Right forelimb (tissue), 1 donor: ENCODE measurements at regions not wholly inside any gene's neighbourhood (a gene's known extent, or its start where the extent isn't known, plus 50 kb on each side); places are given as distances from the start of the nearest gene placed in this dataset.
"Not testable (repeated sequence)": the region's sequence is repeated elsewhere in the genome, so short reads cannot be mapped to it uniquely, and the experiment has no call there.

Experiments used
- DNase-seq: peaks from one replicate; pipeline ENCODE4 v3.0.0-alpha.2; 2018

DNA sequence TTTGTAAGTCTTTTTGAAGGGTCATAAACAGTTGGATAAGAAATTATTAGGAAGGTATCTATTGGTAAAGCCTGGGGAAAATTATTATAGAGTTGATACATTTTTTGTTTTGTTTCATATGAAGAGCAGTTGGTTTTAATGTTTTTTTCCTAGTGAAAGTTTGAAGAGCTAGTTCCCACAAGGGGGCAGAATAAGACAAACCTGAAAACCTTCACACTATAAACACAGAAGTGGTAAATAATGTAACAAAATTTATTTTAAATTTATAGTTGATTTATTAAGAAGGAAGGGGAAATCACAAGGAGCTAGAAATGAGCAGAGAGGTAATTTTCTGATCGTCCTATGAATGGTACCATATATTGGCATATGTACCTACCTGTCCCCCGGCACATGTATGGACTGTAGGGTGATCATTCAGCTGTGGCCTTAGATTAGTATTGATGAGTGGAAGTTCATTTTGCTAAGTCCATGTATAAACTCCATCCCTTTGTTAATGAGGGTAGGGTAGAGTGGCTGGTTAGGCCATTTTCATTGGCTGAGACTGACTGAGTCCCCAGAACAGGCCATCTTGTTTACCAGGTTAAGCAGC lies 116.3 kb downstream of the TANC2 start:
- no peak for DNase-seq

DNA sequence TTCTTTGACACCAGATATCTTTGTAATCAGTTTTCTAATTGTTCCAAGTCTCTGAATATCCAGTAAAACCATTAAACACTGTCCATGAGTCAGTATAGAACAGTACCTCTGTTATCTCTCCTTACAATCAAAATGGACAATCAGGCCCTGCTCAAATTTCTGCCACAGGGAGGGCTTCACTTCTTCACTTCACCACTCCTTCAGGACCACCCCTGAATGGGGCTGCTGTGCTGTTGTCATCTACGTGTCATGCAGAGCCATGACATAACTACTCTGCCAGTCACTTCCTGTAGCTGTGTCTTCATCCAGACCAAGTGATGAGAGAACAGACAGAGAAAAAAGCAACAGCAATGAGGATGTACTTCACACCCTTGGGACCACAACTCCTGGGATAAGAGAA lies 116.9 kb downstream of the TANC2 start:
- DNase-seq: no peak

DNA sequence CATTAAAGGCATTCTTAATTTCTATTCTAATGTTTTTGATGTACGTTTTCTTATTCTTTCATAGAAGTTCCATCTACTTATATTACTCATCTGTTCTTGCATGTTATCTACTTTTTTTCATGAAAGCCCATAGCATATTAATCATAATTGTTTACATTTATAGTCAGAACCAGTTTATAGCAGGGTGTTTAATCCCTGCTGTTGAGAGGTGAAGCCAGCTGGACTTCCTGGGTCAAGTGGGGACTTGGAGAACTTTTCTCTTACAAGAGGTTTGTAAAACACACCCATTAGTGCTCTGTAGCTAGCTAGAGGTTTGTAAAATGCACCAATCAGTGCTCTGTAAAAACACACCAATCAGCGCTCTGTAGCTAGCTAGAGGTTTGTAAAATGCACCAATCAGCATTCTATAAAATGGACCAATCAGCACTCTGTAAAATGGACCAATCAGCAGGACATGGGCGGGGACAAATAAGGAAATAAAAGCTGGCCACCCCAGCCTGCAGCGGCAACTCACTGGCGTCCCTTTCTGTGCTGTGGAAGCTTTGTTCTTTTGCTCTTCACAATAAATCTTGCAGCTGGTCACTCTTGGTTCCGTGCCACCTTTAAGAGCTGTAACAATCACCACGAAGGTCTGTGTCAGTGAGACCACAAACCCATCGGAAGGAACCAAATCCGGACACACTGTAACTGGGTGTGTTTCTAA lies 120.6 kb downstream of the TANC2 start:
- no peak for DNase-seq

DNA sequence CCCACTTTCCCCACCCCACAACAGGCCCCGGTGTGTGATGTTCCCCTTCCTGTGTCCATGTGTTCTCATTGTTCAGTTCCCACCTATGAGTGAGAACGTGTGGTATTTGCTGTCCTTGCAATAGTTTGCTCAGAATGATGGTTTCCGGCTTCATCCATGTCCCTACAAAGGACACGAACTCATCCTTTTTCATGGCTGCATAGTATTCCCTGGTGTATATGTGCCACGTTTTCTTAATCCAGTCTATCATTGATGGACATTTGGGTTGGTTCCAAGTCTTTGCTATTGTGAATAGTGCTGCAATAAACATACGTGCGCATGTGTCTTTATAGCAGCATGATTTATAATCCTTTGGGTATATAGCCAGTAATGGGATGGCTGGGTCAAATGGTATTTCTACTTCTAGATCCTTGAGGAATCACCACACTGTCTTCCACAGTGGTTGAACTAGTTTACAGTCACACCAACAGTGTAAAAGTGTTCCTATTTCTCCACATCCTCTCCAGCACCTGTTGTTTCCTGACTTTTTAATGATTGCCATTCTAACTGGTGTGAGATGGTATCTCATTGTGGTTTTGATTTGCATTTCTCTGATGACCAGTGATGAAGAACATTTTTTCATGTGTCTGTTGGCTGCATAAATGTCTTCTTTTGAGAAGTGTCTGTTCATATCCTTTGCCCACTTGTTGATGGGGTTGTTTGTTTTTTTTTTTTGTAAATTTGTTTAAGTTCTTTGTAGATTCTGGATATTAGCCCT lies 124.5 kb downstream of the TANC2 start:
- not testable (repeated sequence) for DNase-seq

DNA sequence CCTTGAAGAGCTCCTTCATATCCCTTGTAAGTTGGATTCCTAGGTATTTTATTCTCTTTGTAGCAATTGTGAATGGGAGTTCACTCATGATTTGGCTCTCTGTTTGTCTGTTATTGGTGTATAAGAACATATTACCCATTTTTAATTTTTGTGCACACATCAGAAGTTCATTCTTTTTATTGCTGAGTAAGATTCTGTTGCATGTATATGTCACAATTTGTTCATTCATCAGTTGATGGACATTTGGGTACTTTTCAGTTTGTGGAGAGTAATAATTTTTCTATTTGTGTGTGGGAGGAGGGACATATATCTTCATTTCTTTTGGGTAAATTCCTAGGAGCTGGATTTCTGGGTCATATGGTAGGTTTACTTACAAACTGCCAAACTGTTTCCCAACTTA lies 125.9 kb downstream of the TANC2 start:
- not testable (repeated sequence) for DNase-seq

DNA sequence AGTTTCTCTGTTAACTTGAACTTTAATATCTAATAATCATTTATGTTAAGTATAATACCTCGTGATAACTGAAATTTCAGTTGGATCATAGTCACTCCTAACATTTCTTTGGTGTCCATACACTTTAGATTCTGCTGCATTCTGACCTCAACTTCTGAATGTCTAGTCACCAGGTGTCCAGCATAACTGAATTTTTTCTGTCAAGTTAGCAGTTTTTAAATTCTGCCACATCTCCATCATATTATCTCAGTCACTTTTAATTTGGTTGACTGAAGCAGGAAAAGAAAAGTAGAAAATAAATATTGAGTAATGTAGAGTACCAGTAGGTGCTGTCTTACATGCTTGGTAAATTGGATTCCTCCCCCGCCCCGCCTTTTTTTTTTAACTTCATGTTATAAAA lies 128.6 kb downstream of the TANC2 start:
- no peak for DNase-seq

DNA sequence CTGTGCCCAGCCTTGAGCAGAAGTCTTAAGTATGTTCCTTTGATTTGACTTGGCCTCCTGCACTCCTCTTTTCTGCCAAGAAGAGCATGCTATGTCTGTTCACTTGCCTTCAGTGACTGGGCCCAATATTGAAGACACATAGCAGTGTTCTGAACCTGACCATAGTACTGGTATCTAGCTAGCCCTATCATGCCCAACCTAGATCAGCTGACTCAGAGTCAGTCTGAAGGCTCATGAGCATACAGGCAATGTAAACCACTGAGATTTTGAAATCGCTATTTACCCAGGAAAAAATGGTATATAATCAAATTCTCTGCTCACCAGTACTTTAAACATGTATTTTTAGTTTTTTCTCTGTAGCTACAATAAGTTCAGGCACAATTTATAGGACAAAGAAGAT lies 129.4 kb downstream of the TANC2 start:
- DNase-seq: no peak

DNA sequence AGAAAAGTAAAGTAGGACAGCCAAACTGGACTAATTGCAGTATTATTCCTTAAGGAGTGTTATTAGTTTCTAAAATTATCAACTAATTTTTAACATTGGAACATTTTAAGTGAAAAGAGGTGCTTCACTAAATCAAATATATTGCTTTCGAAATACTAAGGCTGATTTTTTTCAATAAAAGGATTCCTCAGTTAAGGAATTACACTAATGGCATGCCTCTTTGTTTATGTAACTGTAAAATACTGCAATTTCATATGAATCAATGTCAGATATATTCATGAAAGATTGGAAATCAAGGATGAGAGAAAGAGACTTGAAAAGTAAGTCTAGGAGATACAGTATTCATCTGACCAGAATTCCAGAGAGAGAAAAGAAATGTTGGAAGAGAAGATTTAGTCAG lies 129.8 kb downstream of the TANC2 start:
- no peak for DNase-seq

DNA sequence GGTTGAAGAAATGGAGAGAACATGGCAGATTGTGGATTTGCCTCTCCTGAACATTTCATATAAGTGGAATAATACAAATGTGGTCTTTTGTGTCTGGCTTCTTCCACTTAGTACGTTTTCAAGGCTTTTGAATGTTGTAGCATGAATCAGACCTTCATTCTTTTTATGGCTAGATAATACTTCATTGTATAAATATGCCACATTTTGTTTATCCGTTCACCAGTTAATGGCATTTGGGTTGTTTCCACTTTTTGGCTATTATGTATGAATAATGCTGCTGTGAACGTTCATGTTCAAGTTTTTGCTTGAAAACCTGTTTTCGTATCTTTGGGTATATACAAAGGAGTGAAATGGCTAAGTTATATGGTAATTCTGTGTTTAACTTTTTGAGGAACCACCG lies 130.4 kb downstream of the TANC2 start:
- no peak for DNase-seq

DNA sequence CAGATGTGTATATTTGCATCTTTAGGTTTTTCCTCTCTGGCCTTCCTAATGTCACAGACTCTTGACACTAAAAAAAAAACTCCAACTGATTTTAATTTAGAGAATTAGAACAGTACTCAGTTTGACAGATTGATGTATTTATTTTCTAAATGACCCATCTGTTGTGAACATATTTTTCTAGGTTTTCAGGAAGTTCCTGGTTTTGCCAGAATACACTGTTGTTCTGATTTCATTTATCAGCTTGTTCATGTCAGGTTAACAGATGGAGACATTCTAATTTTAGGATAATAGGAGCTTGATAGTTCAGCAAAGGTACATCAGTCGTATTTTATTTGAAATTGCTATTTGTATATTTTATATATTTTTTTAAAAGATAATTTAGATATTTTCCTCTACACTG lies 133.4 kb downstream of the TANC2 start:
- DNase-seq: no peak

DNA sequence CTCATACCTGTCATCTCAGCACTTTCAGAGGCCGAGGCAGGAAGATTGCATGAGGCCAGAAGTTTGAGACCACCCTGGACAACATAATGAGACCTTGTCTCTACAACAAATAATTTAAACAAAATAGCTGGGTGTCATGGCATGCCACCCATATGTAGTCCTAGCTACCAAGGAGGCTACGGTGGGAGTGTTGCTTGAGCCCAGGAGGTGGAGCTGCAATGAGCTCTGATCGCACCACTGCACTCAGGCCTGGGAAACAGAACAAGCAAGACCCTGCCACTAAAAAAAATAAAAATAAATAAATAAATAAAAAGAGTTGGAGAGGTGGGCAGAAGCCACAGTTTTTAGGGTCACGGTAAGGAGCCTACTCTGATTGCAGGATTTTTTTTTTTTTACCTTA lies 136.0 kb downstream of the TANC2 start:
- no peak for DNase-seq

DNA sequence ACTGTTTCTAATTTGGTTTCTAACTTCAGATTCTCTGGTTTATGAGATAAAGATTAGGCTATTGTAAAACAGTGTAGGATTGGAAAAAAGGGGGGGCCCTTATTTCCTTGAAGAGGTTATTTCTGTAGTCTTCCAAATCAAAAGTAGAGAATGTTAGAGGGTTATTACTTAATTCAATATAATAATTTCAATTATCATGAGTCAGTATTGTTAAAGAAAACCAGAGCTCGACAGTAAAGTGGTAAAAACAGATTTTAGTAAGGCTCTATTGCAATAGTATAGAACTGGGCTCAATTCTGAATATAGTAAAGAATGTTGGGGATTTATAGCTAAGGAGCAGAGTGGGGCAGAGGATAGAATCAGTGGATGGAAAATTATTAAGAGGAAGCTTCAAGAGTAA lies 140.0 kb downstream of the TANC2 start:
- no peak for DNase-seq

DNA sequence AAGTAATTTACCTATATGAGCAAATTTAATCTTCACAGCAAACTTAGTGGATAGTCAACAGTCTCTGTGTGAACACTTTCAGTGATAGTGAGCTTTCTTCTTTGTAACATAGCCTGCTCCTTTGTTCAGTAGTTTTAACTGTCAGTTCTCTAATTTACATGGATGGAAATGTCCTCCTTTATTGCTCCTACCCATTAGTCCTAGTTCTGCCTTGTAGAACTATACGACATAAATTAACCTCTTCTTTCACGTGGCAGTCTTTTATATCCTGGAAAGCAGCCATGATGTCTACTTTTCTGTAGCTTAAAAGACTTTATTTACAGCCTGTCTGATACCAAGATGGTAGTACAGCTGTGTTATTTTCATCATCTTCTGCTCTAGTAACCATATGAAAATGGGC lies 143.6 kb downstream of the TANC2 start:
- no peak for DNase-seq

DNA sequence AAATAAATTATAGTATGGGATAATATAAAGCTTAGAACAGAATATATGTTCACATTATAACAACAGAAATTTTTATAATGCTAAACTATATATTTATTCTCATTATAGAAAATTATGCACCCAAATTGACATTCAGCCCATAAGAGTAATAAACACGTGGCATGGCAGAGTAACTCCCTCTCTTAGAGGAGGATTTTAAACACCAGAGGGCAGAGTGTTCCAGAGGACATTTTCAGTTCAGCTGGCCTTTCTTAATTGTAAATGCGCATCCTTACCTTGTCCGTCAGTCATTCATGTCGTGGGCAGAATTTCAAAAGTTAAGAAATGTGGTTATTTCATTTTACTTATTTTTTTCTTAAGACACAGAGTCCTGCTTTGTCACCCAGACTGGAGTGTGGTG lies 147.1 kb downstream of the TANC2 start:
- DNase-seq: no peak

DNA sequence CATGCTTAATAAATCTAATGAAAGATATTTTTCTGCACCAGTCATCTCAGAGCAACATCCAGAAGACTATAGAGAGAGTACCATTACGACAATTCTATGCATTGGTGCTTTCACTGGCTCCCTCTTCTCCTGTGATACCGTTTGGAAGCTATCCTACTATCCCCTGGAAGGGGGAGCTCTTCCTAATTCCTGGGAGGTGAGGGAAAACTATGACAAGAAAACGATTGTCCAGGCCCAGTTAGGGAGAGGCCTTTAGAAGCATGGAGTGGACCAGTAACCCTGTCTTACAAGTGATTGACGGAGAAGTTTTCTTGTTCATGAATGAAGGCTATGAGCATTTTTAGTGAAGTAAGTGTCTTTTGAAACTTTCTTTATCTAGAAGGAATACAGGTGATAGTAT lies 150.2 kb downstream of the TANC2 start:
- no peak for DNase-seq

DNA sequence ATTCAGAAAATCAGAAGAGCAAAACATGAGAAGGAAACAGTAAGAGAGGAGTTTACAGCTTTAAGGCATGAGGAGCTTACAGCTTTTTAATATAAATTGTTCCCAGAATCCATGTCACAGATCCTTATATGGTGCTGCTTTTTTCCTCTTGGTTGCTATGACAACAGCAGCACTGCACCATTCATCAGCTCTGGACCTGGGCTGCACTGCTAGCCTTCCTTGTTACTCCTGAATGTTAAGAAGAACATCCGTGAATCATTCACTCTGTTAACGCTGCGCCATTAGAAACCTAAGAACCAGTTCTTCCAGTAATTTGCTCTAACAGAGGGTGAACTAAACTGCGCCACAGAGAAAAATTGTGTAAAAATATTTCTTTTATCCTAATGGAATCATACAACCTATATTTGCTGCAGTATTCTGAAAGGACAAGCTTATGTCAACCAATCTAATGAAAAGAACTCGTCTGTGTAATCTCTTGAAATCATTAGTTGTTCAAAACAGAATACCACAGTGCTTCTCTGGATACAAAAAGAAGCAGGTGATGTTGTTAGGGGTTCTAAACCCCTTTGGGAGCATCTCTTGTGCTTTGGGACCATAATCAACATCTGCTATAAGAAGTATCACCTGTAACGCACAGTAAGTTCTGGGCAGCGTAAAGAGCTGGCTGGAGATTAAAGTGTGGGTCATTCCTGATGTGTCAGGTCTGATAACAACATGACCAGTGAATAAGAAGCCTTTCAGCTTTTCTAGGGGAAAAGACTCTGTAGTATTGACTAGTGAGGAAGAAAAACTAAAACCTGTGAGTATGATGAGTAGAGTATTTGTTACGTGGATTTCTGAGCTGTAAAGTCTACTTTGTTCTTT lies 151.2 kb downstream of the TANC2 start:
- no peak for DNase-seq

DNA sequence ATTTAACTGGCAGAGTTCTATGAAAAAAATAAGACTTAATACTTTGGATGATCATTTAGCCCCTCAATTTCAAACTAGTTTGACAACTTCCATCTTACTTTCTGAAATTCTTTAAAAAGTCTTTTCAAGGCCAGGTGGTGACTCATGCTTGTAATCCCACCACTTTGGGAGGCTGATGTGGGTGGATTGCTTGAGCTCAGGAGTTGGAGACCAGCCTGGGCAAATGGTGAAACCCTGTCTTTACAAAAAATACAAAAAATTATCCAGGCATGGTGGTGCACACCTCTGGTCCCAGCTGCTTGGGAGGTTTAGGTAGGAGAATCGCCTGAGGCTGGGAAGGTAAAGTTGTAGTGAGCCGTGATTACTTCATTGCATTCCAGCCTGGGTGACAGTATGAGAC lies 154.4 kb downstream of the TANC2 start:
- no peak for DNase-seq

DNA sequence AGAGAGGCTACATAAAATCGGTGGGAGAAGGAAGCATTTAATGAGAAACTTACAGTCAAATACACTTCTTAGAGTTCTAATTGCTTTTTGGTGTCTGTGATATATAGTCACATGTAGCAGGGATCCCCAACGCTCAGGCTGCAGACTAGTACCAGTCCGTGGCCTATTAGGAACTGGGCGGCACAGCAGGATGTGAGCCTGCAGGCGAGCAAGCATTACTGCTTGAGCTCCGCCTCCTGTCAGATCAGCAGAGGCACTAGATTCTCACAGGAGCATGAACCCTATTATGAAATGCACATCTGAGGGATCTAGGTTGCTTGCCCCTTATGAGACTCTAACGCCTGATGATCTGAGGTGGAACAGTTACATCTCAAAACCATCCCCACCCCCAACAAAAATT lies 158.5 kb downstream of the TANC2 start:
- DNase-seq: no peak

DNA sequence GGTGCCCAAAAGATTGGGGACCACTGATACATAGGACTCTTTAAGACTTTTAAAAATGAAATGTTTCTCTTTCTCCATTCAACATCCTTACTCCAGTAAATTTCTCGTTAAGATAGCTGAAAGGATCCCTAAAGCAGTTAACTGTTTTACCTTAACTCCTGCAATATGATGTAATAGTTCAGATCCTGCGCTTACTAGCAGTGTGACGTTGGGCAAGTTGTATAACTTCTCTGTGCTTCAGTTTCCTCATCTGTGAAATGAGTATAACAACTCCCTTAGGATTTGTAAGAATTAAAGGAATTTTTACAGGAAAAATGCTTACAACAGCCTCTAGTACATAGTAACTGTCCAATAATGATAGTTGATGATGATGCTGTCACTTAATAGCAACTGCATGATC lies 158.9 kb downstream of the TANC2 start:
- no peak for DNase-seq

DNA sequence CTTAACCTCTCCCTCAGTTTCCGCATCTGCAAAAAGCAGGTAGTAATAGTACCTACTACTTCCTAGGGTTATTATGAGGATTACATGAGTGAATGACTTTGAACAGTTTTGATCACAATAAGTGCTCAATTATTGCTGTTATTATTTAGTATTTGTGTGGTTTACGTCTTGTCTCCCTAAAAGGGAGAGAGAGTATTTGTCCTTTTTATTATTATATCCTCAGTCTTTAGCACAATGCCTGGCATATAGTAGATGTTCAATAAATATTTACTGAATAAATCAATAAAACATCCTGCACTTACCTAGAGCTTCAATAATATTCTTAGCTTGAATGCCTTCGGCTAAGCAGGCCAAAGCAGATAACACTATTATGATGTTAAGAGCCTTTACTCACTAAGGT lies 160.0 kb downstream of the TANC2 start:
- no peak for DNase-seq

DNA sequence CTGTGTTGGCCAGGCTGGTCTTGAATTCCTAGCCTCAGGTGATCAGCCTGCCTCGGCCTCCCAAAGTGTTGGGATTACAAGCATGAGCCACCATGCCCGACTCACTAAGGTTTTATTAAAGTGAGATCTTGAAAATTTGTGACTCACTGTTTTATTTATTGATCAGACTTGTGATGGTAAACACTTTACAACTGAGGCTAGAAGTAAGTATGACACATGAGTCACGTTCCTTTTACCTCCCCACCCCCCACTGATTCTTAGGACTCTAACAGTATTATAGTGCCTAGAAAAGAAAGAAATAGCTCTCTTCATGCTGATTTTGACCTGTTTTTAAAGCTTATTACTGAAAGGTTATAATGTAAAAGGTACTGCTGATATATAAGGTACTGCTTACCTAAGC lies 160.6 kb downstream of the TANC2 start:
- DNase-seq: no peak

DNA sequence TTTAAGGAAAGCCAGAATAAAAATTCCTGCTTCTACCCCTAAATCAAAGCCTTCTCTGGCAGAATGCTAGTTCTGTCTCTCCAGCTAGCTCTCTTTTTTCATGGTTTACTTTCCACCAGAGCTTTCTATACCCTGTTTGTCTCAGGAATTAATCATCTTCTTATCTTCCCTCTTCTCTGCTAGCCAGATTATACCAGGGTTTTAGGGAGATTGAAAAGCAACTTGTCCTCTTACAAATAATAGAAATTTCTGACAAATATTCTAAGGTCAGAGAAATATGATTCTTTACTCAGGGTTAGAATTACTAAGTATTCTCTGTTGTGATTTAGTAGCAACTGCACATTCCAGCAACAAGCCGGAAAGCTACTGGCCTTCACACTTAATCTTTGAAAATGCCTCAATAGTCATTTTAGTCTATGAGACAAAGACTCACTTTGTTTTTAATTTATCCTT lies 166.4 kb downstream of the TANC2 start:
- DNase-seq: no peak

DNA sequence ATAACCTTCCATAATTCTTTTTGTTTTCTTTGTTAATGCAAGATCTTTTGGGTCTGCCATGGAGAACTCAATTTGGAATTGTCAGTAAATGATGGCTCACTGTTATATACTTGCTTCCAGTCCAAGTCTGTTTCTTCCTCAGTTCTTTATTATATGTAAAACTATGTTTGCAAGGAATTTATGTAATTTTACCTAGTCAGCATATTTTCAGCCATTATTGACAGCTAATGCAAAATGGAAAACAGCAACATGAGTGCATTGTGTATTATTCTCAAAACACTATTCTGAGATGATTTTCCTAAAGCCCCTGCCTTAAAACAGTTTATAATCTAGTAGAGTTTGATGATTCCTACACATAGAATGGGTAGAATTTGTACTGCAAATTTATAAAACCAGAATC lies 167.5 kb downstream of the TANC2 start:
- no peak for DNase-seq
